AG10803 (cell line): ENCODE measurements at regions not wholly inside any gene's neighbourhood (a gene's known extent, or its start where the extent isn't known, plus 50 kb on each side); places are given as distances from the start of the nearest gene placed in this dataset.

Source experiments
- DNase-seq: peaks from one replicate; pipeline ENCODE4 v3.0.0; 2010; ENCODE audit warnings: low read depth
- H3K4me3 ChIP-seq: 2 replicates; pipeline ENCODE4 v1.5.1; 2011; ENCODE audit warnings: mild to moderate bottlenecking, low read length, control low read depth
- TF ChIP-seq, protein P1 (sequence below): conservative IDR thresholded peaks from 2 replicates; pipeline ENCODE4 v1.5.1; 2011; ENCODE audit warnings: mild to moderate bottlenecking, low read length, control low read depth, inconsistent platforms

DNA sequence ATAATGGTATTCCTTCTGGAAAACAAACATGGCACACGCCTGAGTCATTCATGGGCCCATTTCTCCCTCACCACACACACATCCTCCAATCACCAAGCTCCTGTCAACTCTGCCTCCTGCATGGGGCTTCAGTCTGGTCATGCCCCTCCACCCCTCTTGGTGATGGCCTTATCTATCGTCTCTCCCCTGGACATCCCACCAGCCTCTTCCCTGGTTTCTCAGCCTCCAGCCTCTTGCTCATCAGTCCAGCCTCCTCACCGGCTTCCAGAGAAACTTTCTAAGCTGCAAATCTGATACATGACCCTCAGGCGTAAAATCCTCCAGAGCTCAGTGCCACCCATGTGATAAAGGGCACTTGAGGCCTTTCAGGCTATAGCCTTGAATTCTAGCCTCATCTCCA, 243.9 kb downstream of the FOXD2 start:
- TF ChIP-seq, protein P1, sequence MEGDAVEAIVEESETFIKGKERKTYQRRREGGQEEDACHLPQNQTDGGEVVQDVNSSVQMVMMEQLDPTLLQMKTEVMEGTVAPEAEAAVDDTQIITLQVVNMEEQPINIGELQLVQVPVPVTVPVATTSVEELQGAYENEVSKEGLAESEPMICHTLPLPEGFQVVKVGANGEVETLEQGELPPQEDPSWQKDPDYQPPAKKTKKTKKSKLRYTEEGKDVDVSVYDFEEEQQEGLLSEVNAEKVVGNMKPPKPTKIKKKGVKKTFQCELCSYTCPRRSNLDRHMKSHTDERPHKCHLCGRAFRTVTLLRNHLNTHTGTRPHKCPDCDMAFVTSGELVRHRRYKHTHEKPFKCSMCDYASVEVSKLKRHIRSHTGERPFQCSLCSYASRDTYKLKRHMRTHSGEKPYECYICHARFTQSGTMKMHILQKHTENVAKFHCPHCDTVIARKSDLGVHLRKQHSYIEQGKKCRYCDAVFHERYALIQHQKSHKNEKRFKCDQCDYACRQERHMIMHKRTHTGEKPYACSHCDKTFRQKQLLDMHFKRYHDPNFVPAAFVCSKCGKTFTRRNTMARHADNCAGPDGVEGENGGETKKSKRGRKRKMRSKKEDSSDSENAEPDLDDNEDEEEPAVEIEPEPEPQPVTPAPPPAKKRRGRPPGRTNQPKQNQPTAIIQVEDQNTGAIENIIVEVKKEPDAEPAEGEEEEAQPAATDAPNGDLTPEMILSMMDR = no peak
- no peak overlapping the region for H3K4me3 ChIP-seq
- DNase-seq = no peak

DNA sequence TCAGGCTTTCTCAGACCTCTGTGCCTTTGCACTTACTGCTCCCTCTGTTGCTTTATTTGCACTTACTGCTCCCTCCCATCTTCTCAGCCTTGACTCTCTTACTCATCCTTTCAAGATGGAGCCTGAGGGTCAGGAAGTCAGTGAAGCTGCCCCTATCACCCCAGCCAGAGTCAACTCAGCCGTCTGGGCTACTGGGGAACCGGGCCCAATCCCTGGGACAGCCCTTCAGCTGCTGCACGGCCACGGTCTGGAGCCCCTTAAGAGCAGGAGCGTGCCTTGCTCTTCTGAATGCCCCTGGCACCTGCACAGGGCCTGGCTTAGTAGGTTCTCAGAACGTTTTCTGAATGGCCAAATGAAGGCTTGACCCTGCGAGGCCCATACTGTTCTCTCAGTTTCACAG, 244.4 kb downstream of the FOXD2 start:
- no peak overlapping the region for H3K4me3 ChIP-seq
- no peak for DNase-seq
- TF ChIP-seq, protein P1 = no peak

DNA sequence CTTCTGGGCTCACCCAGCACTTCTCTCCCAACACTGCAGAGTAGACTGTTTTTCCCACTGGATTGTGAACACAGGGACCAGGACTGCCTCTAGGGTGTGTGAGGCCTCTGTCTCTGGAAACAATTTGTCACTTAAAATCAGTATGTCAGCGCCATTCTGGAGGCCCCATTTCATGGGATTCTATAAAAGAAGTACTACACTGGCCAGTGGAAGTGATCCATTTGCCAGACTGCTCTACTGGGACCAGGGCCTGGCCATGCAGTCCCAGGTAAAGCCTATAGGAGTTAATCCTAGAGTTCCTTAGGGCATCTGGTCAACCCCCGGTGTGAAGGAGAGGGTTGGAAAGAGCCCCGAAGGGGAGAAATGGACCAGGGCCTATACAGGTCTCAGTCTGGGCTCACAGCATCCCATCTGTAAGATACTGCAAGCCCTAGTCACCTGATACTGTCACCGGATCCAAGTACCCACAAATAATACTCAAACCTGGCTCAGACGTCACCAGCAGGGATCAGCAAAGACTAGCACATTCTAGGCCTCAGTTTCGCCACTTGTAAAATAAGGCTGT, 245.0 kb downstream of the FOXD2 start:
- no peak for DNase-seq
- H3K4me3 ChIP-seq = no peak overlapping the region
- TF ChIP-seq, protein P1 = no peak

DNA sequence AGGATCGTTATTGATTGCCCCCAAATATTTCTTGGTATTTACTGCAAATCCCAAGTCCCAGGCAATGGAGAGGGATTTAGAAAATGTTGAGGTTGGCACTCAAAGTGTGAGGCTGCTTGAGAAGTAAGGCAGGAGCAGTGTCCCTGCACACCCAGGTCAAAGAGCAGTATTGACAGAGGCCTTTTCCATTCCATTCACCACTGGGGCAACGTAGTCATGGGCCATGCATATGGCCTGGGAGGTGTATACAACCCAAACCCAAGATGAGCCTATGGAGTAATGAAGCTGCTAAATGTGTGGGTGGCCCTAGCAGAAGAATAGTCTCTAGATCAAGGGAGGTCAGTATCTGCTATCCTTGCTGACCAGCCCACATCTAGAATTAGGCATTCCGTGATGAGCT, 245.6 kb downstream of the FOXD2 start:
- DNase-seq = no peak
- TF ChIP-seq, protein P1 = no peak
- H3K4me3 ChIP-seq = no peak overlapping the region

DNA sequence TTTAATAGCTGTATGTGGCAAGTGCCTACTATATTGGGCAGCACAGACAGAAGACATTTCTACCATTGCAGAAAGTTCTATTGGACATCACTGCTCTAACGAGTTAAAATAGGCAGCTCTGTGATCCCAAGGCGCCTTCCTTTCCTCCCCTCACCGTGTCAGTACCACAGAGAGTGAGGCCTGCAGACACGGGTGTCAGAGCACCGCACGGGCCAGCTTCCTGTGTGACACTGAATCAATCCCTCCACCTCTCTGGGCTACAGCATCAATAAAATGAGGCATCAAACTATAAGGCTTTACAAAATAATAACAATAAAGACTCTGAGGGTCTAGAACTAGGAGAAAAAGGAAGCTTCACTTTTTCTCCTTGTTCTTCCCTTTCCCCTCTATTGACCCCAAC, 246.7 kb downstream of the FOXD2 start:
- no peak for DNase-seq
- no peak overlapping the region for H3K4me3 ChIP-seq
- TF ChIP-seq, protein P1 = no peak

DNA sequence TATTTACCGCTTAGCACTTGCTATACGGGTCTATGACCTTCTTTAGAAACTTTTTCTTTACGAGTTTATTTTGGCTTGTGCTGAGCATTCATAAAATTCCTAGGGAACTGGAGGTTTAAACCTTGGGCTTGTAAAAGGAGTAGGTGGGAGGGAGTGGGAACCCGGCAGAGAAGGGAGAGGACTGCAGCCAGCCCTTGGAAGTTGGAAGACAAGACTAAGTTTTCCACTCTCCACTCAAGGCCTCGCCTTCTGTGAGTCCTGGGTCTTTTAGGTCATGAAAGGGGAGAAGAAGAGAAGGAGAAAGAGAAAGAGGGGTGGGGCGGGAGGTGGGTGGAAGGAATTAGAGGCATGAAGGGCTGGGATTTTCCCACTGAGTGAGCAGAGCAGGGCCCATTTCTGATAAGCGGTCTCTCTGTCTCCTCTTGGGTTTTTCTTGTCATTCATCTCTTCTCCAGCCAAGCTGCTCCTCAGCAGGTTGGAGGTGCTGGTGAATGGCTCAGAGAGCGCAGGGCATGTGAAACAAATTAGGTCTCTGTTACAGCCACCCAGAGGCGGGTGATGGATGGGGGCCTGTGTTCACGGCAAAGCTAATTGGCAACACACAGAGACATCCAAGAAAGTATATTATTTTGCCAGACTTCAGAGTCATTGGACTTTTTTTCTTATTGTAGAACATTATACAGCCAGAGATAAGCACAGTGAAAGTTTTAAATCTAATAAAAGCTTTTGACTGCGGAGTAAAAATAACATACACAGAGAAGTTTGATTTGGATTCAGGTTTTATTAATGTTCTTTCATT, 247.3 kb downstream of the FOXD2 start:
- DNase-seq = no peak
- TF ChIP-seq, protein P1 = no peak
- no peak overlapping the region for H3K4me3 ChIP-seq

DNA sequence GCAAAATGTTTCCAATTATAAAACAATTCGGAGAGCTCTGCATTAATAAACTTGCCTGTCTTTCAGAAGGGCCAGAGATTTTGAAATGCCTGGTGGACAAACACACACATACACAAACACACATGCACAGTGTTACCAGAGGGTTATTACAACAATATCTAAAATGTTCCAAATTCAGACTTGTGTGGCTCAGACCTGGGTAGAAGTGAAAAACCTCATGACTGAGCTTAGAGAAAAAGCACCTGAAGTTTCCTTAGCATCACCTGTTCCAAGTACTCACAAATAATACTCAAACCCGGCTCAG, 247.9 kb downstream of the FOXD2 start:
- H3K4me3 ChIP-seq = no peak overlapping the region
- DNase-seq = no peak
- TF ChIP-seq, protein P1 = no peak
